HG03095 (cell line): ENCODE measurements at regions not wholly inside any gene's neighbourhood (a gene's known extent, or its start where the extent isn't known, plus 50 kb on each side); places are given as distances from the start of the nearest gene placed in this dataset.

Experiments
- ATAC-seq: cut with Tn5 transposase; IDR thresholded peaks from one replicate; pipeline ENCODE4 v1.9.1; 2021; ENCODE audit warnings: moderate library complexity; ENCODE audit not compliant: unreplicated experiment

DNA sequence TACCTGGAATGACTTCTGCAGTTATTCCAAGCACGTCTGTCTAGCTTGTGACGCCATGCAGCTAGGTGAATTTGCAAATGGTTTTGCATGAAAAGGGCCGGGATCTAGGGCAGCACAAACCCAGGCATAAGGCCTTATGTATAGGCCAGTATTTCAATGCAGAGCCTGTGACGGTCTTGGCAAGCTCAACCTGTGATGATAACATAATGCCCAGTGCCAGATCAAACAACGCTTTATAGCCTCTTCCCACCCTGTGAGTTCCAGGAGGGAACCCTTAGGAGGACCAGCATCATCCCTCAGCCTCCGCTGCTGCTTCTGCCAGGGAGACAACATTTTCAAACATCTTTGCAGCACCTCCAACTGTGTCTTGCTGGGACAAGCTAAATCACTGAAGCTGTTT is 390.7 kb downstream of the INHBA start:
- ATAC-seq: no peak

DNA sequence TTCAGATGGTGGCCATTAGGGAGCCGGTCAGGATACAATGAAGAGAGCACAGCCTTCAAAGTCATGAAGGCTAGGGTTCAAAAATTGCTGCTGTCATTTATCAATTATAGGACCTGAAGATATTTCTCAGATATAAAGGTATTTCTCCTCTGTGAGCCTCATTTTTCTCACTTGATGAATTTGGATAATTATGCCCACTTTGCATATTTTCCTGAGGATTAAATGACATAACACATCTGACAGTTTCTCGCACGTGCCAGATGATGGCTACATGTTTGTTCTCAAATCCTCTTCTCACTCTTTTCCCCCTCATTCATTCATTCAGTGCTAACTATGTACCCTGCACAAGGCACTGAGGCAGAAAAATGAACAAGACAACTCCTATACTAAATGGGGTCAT is 391.6 kb downstream of the INHBA start:
- no peak for ATAC-seq

DNA sequence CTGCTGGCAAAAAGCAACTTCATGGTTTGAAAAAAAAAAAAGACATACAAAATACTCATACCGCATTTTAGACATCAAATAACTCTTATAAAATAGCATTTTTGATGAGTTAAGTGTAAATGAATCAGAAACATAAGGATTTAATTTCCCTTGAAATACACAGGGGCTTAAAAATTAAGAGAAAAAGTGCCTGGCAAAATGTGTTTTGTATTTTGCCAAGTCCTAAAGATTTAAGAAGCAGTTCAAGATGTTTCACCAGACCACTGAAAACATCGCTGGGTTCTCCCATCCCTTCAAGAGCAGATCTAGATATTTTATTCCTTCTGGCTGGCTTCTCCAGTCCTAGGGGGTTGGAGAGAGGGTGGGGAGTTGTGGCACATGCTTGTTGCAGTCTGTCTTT is 396.4 kb downstream of the INHBA start:
- no peak for ATAC-seq

DNA sequence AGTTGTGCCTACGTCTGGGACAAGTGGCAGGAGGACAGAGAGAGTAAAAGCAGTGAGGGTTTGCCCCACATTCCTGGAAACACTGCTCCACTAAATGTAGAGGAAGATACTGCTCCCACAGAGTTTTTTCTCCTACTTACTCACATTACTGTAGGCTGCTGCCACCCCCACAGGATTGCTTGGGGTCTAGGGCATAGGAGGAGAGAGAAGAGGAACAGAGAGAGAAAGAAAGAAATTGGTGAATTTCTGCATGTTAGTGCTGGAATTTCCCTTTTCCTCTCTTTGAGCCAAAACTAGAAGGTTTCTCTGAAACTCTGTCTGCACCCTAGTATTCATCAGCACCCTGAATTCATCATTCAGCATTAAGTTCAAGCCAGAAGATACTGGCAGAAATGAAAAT is 397.9 kb downstream of the INHBA start:
- ATAC-seq: no peak

DNA sequence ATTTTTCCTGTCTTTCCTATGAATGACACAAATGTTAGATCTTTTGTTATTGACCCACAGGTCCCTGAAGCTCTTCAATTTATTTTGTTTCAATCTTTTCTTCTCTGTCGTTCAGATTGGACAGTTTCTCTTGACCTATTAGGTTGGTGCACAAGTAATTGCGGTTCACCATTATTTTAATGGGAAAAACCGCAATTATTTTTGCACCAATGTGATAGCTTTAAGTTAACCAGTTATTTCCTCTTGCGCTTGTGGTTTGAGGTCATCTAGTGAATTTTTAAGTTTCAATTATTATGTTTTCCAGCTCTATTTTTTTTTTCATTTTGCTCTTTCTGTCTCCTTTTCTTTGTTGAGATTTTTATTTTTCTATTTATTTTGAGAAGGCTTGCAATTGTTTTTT is 399.2 kb downstream of the INHBA start:
- ATAC-seq: no peak

DNA sequence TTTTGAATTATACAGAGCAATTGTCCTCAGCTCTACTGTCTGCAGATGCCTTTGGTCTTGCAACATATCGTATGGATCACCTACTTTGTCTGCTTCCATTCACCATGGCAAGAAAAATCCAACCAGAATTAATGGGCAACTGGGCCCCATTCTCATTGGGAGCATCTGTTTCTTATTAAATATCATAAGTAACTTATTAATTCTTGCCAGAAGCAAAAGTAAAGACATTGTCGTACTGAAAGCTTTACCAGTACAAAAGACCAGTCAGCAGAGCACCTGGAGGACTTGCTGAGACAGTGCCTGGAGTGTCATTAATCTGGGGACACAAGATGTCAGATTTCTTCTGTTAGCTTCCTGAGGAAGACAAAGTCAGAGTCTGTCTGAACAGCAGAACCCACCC is 404.5 kb downstream of the INHBA start:
- ATAC-seq: no peak

DNA sequence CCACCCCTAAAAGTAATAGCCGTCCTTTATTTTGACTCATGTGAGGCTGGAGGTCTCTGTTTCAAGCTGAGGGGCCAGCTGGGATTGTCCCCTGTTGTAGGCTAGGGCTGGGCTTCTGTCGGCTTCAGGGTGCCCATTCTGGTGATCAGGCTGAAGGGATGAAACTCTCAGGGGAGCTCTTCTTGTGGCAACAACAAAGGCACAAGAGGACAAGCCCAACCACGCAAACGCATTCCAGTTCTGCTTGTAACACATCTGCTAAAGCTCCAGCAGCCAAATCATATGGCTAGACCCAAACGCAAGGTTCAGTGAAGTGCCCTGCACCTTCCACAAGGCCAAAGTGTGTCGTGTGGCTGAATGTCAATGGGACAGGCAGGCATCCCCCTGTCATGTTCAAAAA is 405.7 kb downstream of the INHBA start:
- ATAC-seq: no peak

DNA sequence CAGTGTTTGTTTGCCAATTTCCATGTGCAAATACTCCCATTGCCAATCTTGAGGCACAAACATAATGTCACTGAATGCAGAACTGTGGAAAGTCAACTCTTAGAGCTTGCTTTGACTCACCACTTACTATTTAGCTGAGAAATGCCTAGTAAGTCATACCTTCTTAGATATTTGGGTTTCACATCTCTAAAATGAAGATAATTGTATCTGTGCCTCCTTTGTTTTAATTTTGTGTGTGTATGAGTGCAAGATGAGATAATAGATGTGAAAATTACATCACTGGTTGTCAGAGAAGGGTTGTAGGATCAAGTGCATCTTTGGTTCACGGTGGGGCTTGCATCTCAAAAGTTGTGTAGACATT is 407.5 kb downstream of the INHBA start:
- no peak for ATAC-seq

DNA sequence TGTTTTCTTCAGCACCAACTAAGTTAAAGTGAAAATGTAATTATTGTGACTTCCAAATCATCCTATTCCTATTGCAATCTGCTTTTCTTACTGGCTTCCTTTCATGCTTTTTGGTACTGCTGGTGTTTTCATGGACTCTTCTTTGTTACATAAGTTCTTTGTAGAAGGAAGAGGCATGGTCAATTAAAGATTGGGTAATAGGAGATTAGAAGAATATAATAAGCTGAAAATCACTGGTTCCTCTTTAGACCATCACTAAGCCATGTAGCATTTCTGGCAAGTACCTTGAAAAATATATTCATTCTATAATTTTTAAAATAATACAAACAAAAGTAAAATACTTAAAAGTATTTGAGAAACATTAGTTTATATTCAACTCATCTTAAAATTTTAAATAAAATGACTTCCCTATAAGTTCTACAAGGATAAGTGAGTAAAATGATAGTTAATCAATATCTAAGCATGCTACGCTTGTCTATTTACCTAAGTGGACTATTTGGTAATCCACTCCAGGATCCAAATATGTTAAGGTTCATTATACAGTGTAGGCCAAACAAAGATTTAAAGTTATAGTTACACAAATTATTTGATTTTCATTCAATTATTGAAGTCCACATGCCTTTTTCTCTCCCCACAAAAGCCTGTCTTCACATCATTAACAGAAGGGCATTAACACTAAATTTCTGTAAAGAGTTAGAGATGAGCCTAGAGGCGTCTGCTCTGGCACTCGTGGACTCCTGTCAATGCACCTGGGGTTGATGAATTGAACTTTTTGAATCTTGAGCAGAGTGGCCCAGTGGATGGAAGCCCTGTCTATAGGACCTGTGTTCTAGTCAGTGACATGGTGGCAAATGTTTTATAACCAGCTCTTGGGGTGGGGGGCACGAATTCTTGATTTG is 408.1 kb downstream of the INHBA start:
- no peak for ATAC-seq

DNA sequence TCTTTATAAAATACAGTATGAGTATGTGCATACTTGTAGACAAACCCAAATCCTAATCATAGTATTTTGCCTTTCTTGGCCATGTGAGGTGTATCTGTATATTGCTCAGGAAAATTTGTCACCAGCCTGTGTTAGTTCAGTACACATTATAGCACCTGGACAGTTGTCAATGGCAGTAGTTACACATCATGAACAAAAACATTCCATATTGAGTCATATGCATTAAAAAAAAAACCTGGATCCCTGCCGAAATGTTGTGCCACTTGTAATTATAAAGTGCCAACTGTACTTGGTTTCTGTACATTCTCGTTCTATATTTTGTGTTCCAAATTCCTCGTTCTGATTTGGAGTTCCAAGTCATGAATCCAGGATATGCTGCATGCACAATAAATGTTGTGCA is 410.4 kb downstream of the INHBA start:
- no peak for ATAC-seq

DNA sequence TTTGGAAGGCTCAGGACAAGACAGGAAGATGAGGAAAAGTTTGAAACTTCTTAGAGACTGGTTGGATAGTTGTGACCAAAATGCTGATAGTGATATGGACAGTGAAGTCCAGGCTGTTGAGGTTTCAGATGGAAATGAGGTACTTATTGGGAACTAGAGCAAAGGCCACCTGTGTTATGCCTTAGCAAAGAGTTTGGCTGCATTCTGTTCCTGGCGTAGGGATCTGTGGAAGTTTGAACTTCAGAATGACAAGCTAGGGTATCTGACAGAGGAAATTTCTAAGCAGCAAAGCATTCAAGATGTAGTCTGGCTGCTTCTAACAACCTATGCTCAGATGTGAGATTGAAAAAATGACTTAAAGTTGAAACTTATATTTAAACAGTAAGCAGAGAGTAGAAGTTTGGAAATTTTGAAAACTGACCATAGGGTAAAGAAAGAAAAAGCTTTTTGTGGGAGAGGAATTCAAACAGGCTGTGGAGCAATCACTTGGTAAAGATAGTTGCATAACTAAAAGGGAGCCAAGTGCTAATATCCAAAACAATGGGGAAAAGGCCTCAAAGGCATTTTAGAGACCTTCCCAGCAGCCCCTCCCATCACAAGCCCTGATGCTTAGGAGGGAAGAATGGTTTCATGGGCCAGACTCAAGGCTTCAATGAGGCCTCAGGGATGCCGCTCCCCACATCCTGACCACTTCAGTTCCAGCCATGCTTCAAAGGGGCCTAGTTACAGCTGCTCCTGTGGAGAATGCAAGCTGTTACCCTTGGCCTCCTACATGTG is 415.1 kb downstream of the INHBA start:
- no peak for ATAC-seq

DNA sequence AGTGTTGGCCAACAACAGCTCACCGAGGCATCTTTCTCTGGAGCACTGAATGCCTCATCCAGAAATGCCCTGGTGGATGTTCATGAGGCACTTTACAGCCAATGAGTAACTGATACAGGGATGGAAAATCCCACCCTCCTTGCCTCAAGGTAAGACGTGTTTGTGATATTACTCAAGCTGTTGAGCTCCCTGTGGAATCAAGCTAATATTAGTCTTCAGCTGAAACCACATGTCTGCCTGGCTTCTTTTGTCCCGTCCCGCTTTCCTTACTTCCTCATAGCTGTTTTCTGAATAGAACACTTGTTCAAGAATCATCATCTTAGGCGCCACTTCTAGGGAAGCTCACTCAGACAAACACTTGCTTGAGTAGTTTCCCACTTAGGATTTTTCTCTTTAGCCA is 422.4 kb downstream of the INHBA start:
- ATAC-seq: no peak

DNA sequence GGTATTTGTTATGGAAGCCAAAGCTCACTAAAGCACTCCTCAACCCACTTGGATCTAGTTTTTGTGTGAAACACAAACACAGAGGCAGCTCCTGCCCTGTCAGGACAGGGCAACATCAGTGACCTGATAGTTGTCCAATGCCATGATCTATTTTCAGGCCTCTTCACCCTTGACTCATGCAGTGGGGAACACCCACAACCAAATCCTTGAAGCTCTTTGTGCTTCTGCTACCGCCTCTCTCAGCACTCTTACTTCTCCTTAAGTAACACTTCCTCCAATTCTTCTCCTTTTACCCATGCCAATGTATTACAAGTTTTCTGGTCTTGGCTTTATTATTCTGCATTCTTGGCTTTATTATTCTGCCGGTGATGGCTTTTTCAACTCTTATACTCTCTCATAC is 425.3 kb downstream of the INHBA start:
- ATAC-seq: no peak

DNA sequence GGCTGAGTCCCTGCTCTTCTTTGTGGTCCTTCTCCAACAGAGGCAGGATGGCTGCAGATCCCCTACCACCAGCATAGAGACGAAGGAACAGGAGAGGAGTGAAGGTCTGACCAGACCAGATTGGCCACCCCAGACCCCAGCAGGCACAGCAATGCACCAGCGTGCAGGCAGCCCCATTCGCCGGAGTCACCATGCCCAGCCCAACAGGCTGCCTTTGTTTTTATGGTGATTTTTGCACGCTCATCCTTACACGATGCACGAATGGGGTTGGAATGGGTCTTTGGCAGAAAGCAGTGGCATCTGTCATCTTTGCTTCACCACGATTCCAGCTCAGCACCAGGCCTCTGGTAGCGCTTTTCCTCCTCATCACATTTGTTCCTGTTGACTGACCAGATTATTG is 427.6 kb downstream of the INHBA start:
- ATAC-seq: no peak

DNA sequence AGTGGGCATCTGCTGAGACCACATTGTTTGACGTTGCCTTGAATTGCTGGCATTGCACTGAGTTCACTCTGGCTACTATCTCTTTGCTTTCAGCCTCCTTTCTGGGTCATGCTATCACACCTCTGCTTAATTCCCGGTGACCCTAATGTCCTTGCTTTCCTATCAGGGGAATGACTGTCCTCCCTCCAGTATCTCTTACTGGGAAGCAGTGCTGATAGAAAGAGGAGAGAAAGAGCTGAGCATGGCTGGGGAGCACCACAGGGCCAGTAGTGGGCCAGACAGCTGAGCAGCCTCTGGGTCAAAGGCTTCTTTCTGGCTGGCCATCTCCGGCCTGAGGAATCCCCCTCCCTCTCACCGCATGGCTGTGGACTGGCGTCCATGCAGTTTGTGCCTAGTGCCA is 428.7 kb downstream of the INHBA start:
- no peak for ATAC-seq

DNA sequence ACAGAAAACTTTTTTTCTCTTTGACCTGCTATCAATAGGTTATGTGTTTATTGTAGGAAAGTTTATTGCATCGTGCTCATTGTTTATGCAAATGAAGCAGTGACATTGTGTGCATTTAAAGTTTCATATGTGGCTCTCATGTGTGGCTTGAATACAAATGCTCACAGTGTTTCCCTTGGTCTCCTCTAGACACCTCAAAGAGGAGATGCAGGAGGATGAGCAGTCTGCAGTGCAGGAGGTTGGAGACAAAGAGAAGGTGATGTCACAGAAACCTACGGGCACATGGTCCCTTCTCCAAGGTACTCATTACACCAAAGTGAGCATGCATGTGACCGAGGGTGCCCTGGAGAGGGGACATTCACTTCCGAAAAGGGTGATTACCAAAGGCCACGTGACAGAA is 430.2 kb downstream of the INHBA start:
- ATAC-seq: no peak

DNA sequence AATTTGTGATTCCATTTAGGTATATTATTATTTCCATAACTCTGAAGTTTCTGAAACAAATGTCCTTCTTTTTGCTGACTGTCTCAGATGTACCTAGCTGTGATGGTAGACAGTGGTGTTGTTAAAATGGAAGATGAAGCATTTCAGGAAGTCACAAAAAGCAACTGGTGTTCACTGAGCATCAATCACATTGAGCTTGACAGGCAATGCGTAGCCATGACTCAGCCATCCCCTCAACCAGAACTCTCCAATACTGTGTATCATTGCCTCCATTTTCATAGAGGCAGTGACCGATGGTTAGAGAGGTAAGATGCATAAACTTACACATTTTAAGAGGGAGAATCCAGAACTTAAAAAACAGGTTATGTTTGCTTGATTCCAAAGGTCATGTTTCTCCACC is 434.0 kb downstream of the INHBA start:
- ATAC-seq: no peak

DNA sequence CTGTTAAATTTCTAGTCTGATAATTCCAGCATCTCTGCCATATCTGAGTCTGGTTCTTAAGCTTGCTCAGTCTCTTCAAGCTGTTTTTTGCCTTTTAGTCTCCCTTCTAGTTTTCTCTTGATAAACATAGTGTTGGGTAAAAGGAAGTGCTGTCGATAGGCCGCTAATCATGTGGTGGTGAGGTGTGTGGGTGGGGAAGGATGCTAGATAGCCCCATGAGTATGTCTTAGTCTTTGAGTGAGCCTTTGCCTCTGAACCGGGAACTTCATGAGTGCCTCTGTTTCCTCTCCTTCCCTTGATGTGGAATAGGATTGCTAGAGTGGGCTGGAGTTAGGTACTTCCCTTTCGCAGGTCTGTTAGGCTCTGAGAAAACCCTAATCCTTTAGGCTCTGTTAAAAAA is 441.8 kb downstream of the INHBA start:
- ATAC-seq: peak; percentile 69

DNA sequence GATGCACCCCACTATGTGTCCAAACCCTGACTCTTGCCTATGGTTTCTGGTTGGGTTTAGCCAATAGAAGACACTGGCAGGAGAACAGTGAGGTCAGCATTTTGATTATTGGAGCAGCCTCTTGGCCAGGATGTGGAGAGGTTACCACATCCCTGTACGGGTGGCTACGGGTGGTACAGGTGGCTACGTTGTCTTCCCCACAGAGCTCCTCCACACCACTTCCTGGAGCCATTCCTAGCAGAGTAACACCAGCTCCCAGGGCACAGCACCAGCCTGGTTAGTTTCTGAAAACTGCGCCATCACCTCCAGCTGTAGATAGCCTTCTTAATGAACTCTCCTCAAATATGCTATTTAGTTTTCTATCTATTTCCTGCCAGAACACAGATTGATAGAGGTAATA is 445.2 kb downstream of the INHBA start:
- no peak for ATAC-seq

DNA sequence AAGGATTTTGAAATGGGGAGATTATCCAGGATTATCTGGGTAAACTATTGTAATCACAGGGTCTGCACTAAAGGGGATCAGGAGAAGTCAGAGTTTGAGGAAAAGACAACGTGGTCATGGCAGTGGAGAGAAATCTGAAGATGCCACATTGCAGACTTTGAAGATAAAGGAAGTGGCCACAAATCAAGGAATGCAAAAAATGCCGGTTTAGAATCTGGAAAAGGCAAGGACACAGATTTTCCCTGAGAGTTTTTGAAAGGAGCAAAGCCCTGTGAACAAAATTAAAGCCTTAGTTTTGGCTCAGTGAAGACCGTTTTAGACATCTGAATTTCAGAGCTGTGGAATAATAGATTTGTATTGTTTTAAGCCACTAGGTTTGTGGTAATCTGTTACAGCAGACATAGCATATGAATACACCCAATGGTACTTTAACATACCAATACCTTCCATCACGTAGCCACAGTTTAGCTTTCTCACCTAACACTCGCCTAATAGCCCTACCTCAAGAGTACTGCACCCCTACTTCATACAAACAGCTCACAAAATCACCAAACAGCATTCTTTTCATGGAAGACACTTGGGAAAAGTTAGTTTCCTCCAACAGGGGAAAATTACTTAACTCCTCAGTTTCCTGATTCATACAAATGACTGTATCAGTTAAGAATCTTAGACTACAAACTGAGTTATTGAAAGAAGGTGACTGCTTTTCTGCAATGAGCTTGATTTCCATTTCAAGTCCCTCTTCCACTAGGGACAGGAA is 446.5 kb downstream of the INHBA start:
- ATAC-seq: no peak

DNA sequence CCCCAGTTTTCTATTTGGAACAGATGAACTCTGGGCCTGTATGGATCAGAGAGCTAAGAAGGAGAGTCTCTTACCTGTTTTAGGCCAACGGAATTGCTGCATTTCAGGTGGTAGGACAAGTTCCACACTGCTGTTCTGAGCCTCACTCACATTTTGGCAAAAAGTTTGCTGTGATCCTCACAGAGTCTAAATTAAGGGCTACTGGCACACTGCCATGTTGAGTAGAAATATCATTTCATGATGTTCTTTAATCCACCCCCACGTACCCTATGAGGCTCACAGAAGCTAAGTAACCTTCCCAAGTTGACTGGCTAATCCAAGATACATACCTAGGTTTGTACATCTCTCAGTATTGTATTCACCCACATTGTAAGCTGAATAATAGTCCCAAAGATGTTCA is 447.2 kb downstream of the INHBA start:
- ATAC-seq: no peak

DNA sequence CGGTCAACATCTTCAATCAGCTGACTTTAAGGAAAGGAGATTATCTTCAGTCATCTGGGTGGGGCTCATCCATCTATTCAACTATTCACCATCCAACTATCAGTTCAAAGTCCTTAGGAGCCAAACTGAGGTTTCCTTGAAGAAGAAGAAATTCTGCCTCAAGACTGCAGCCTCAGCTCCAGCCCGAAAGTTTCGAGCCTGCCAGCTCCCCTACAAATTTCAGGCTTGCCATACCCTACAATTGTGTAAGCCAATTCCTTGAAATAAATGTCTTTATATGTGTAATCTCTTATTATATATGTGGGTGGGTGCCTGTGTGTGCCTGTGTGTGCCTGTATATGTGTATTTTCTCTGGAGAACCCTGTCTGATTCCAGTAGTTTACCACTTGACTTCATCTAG is 447.8 kb downstream of the INHBA start:
- no peak for ATAC-seq
